Astrocyte of the spinal cord (primary cell): ENCODE measurements at regions not wholly inside any gene's neighbourhood (a gene's known extent, or its start where the extent isn't known, plus 50 kb on each side); places are given as distances from the start of the nearest gene placed in this dataset.

Experiments used
- DNase-seq: peaks from one replicate; pipeline ENCODE4 v3.0.0; 2011; ENCODE audit warnings: low read depth, low spot score
- H3K4me3 ChIP-seq: 2 replicates; pipeline ENCODE4 v1.5.1; 2011; ENCODE audit warnings: low read depth, mild to moderate bottlenecking, low read length, moderate library complexity
- CTCF ChIP-seq: IDR thresholded peaks from 2 replicates; pipeline ENCODE4 v1.5.1; 2012; ENCODE audit warnings: low read depth, mild to moderate bottlenecking, low read length, inconsistent platforms
- in situ Hi-C: cut with HindIII; loops from 2 replicates; pipeline ENCODE4 v1.10.0; 2017; ENCODE audit warnings: low sequenced_read_pairs

- in situ Hi-C loops = no loop called here
- H3K4me3 ChIP-seq = no peak overlapping the region
- TF ChIP-seq CTCF = no peak
Measured at GRCh38 chrX:18065956-18066355, 154.7 kb downstream of the BEND2 start.

GRCh38 chrX:18051690-18052089 is 169.0 kb downstream of the BEND2 start:
- H3K4me3 ChIP-seq = no peak overlapping the region
- DNase-seq = no peak
- no peak for TF ChIP-seq CTCF
- in situ Hi-C loops = no loop called here

More at GRCh38 chrX:18065956-18066355, 154.7 kb downstream of the BEND2 start:
- no peak for DNase-seq

GRCh38 chrX:18047491-18047890 is 173.2 kb downstream of the BEND2 start:
- no peak overlapping the region for H3K4me3 ChIP-seq
- in situ Hi-C loops = no loop called here
- no peak for TF ChIP-seq CTCF
- DNase-seq = no peak

GRCh38 chrX:18045436-18045835 is 175.2 kb downstream of the BEND2 start:
- DNase-seq = no peak
- no peak overlapping the region for H3K4me3 ChIP-seq
- in situ Hi-C loops = no loop called here
- TF ChIP-seq CTCF = no peak

GRCh38 chrX:18042776-18043175 is 177.9 kb downstream of the BEND2 start:
- in situ Hi-C loops = no loop called here
- no peak overlapping the region for H3K4me3 ChIP-seq
- no peak for DNase-seq
- TF ChIP-seq CTCF = no peak

GRCh38 chrX:18041656-18042055 is 179.0 kb downstream of the BEND2 start:
- TF ChIP-seq CTCF = no peak
- no peak overlapping the region for H3K4me3 ChIP-seq
- DNase-seq = no peak
- in situ Hi-C loops = no loop called here

- no peak for DNase-seq
- in situ Hi-C loops = no loop called here
Measured at GRCh38 chrX:18039023-18039422, 177.9 kb upstream of the RAI2 start.

More at GRCh38 chrX:18039023-18039422, 177.9 kb upstream of the RAI2 start:
- H3K4me3 ChIP-seq = no peak overlapping the region
- no peak for TF ChIP-seq CTCF
